Mesenchymal stem cell (in vitro differentiated cells and primary cell): ENCODE measurements at regions not wholly inside any gene's neighbourhood (a gene's known extent, or its start where the extent isn't known, plus 50 kb on each side); places are given as distances from the start of the nearest gene placed in this dataset.

Experiments used
- DNase-seq: peaks from one replicate; pipeline ENCODE4 v3.0.0-alpha.2; 2013
- H2AFZ ChIP-seq: one replicate; pipeline ENCODE4 v1.6.1; 2013; ENCODE audit warnings: low read depth, mild to moderate bottlenecking, control low read depth, inconsistent platforms, low read length, moderate library complexity
- H2AK5ac ChIP-seq: 2 replicates; pipeline ENCODE4 v1.6.1; 2013; ENCODE audit warnings: low read length, moderate library complexity, mild to moderate bottlenecking, inconsistent platforms; ENCODE audit not compliant: severe bottlenecking
- H2BK120ac ChIP-seq: one replicate; pipeline ENCODE4 v1.6.1; 2013; ENCODE audit warnings: low read depth, mild to moderate bottlenecking, inconsistent platforms, low read length, moderate library complexity
- H2BK12ac ChIP-seq, 2 experiments: one replicate each; pipeline ENCODE4 v1.6.1; 2013; ENCODE audit warnings: inconsistent platforms in 2 of 2, low read length in 2 of 2, mild to moderate bottlenecking in 2 of 2, moderate library complexity in 2 of 2, control low read depth in 1 of 2
- H2BK15ac ChIP-seq: one replicate; pipeline ENCODE4 v1.6.1; 2013; ENCODE audit warnings: mild to moderate bottlenecking, low read depth, inconsistent platforms; ENCODE audit not compliant: poor library complexity, severe bottlenecking
- H2BK5ac ChIP-seq: 2 replicates; pipeline ENCODE4 v1.6.1; 2013; ENCODE audit warnings: low read depth, mild to moderate bottlenecking, low read length, control low read depth, inconsistent platforms; ENCODE audit not compliant: poor library complexity, severe bottlenecking
- H3K14ac ChIP-seq, 2 experiments: one replicate each; pipeline ENCODE4 v1.6.1; 2013; ENCODE audit warnings: inconsistent platforms in 2 of 2, low read length in 2 of 2, control low read depth in 1 of 2, mild to moderate bottlenecking in 1 of 2, moderate library complexity in 1 of 2
- H3K18ac ChIP-seq, 2 experiments: one replicate each; pipeline ENCODE4 v1.6.1; 2013; ENCODE audit warnings: inconsistent platforms in 2 of 2, low read length in 2 of 2, control low read depth in 1 of 2, low read depth in 1 of 2, mild to moderate bottlenecking in 1 of 2
- H3K23ac ChIP-seq, 2 experiments: one replicate each; pipeline ENCODE4 v1.6.1; 2013; ENCODE audit warnings: inconsistent platforms in 2 of 2, low read length in 2 of 2, mild to moderate bottlenecking in 2 of 2, moderate library complexity in 2 of 2, control low read depth in 1 of 2
- H3K27ac ChIP-seq: 2 replicates; pipeline ENCODE4 v1.5.1; 2013; ENCODE audit warnings: mild to moderate bottlenecking, moderate library complexity, low read length, control low read depth, inconsistent platforms; ENCODE audit not compliant: poor library complexity, severe bottlenecking
- H3K27me3 ChIP-seq, 2 experiments: 2 replicates each; pipeline versions ENCODE4 v1.6.1 to v1.7.0; 2013; ENCODE audit warnings: low read length in 2 of 2, mild to moderate bottlenecking in 2 of 2, moderate library complexity in 2 of 2, control low read depth in 1 of 2, inconsistent platforms in 1 of 2; ENCODE audit not compliant: control insufficient read depth in 1 of 2, insufficient read depth in 1 of 2
- H3K36me3 ChIP-seq, 2 experiments: 2 replicates each; pipeline versions ENCODE4 v1.6.1 to v1.7.0; 2013; ENCODE audit warnings: low read length in 2 of 2, control low read depth in 1 of 2, inconsistent platforms in 1 of 2, low read depth in 1 of 2, mild to moderate bottlenecking in 1 of 2; ENCODE audit not compliant: insufficient read depth in 2 of 2, control insufficient read depth in 1 of 2
- H3K4ac ChIP-seq, 2 experiments: one replicate each; pipeline ENCODE4 v1.6.1; 2013; ENCODE audit warnings: inconsistent platforms in 2 of 2, low read length in 2 of 2, mild to moderate bottlenecking in 2 of 2, moderate library complexity in 2 of 2, control low read depth in 1 of 2, low read depth in 1 of 2
- H3K4me1 ChIP-seq: 2 replicates; pipeline ENCODE4 v1.6.1; 2013; ENCODE audit warnings: low read depth, low read length, control low read depth; ENCODE audit not compliant: control insufficient read depth, insufficient read depth
- H3K4me2 ChIP-seq: 2 replicates; pipeline ENCODE4 v1.6.1; 2013; ENCODE audit warnings: low read length, mild to moderate bottlenecking, inconsistent platforms; ENCODE audit not compliant: poor library complexity, severe bottlenecking
- H3K4me3 ChIP-seq, 2 experiments: 2 replicates each; pipeline versions ENCODE4 v1.5.1 to v1.7.0; 2013; ENCODE audit warnings: low read length in 2 of 2, mild to moderate bottlenecking in 2 of 2, control low read depth in 1 of 2, low read depth in 1 of 2; ENCODE audit not compliant: insufficient read depth in 1 of 2
- H3K79me1 ChIP-seq: replicated peaks from 2 replicates; pipeline ENCODE4 v1.6.1; 2013; ENCODE audit warnings: mild to moderate bottlenecking, control low read depth, low read length, inconsistent platforms; ENCODE audit not compliant: poor library complexity, severe bottlenecking
- H3K9ac ChIP-seq: 2 replicates; pipeline ENCODE4 v1.7.0; 2013; ENCODE audit warnings: mild to moderate bottlenecking, low read length, moderate library complexity
- H3K9me3 ChIP-seq: 2 replicates; pipeline ENCODE4 v1.7.0; 2013; ENCODE audit warnings: mild to moderate bottlenecking, low read length; ENCODE audit not compliant: control insufficient read depth
- H4K8ac ChIP-seq: one replicate; pipeline ENCODE4 v1.6.1; 2013; ENCODE audit warnings: inconsistent platforms, mild to moderate bottlenecking, low read length, moderate library complexity
- H4K91ac ChIP-seq: one replicate; pipeline ENCODE4 v1.6.1; 2013; ENCODE audit warnings: mild to moderate bottlenecking, low read length, inconsistent platforms
- WGBS: methylation state at CpG from one replicate; pipeline ENCODE4 v1.1.7; 2013; ENCODE audit warnings: mixed read lengths; 5-methylcytosine and 5-hydroxymethylcytosine counted together

GRCh38 chr12:84764001-84764400, 148.6 kb downstream of the SLC6A15 start:
- Histone ChIP-seq H4K8ac (no peak overlapping the region), H2BK120ac (no peak overlapping the region), H3K9me3 (no peaks in the 10 kb centered on the region), H3K79me1 (no peaks in the 10 kb centered on the region), H3K27ac (no peak overlapping the region), H3K9ac (no peak overlapping the region), H3K14ac (no peak overlapping the region), H3K4me2 (no peak overlapping the region), H3K18ac (no peak overlapping the region), H2BK5ac (no peak overlapping the region), H3K4ac (no peak overlapping the region), H3K27me3 (no peaks in the 10 kb centered on the region), H3K36me3 (no peaks in the 10 kb centered on the region), H2AFZ (no peak overlapping the region), H3K4me1 (no peaks in the 10 kb centered on the region), H3K23ac (no peak overlapping the region), H4K91ac (no peak overlapping the region), H3K4me3 (no peak overlapping the region), H2BK12ac (no peak overlapping the region), H2BK15ac (no peak overlapping the region), H2AK5ac (no peak overlapping the region)
- WGBS = no CpG with 5 or more reads among the region's 1 CpG
- DNase-seq = no peak

GRCh38 chr12:84763107-84763506, 149.5 kb downstream of the SLC6A15 start:
- Histone ChIP-seq H3K4me1 (no peaks in the 10 kb centered on the region), H2BK15ac (no peak overlapping the region), H3K4me3 (no peak overlapping the region), H4K8ac (no peak overlapping the region), H3K36me3 (no peaks in the 10 kb centered on the region), H4K91ac (no peak overlapping the region), H3K14ac (no peak overlapping the region), H3K79me1 (no peaks in the 10 kb centered on the region), H3K18ac (no peak overlapping the region), H2BK120ac (no peak overlapping the region), H2AFZ (no peak overlapping the region), H3K4ac (no peak overlapping the region), H3K9ac (no peak overlapping the region), H3K9me3 (no peaks in the 10 kb centered on the region), H2AK5ac (no peak overlapping the region), H3K27ac (no peak overlapping the region), H3K27me3 (no peaks in the 10 kb centered on the region), H2BK12ac (no peak overlapping the region), H3K23ac (no peak overlapping the region), H2BK5ac (no peak overlapping the region), H3K4me2 (no peak overlapping the region)
- 97% methylated on average over 1 of the region's 1 CpG for WGBS
- DNase-seq = no peak

- no peak overlapping the region for H3K4me2 ChIP-seq
- H2BK5ac ChIP-seq = no peak overlapping the region
- no peak overlapping the region for H3K18ac ChIP-seq
- H3K4me1 ChIP-seq = no peaks in the 10 kb centered on the region
- no peaks in the 10 kb centered on the region for H3K79me1 ChIP-seq
- no peak overlapping the region for H4K91ac ChIP-seq
- no peaks in the 10 kb centered on the region for H3K36me3 ChIP-seq
- no peak overlapping the region for H3K27ac ChIP-seq
- H2AK5ac ChIP-seq = no peak overlapping the region
- H2BK120ac ChIP-seq = no peak overlapping the region
- no peak overlapping the region for H3K4me3 ChIP-seq
- no peak overlapping the region for H2BK15ac ChIP-seq
- H3K9ac ChIP-seq = no peak overlapping the region
- H3K27me3 ChIP-seq = no peaks in the 10 kb centered on the region
- no peak overlapping the region for H3K4ac ChIP-seq
- no peak overlapping the region for H4K8ac ChIP-seq
- no peak for DNase-seq
- no peak overlapping the region for H3K14ac ChIP-seq
- no peaks in the 10 kb centered on the region for H3K9me3 ChIP-seq
- H3K23ac ChIP-seq = no peak overlapping the region
- no peak overlapping the region for H2AFZ ChIP-seq
- 100% methylated on average over 2 of the region's 2 CpGs for WGBS
- no peak overlapping the region for H2BK12ac ChIP-seq
These were observed 152.3 kb downstream of the SLC6A15 start for GRCh38 chr12:84760091-84760865.

GRCh38 chr12:84757978-84758377, 154.6 kb downstream of the SLC6A15 start:
- WGBS = 18% methylated on average over 1 of the region's 1 CpG
- peak overlapping the region; percentile 19 for H3K9ac ChIP-seq
- no peak overlapping the region for H2AK5ac ChIP-seq
- H3K4me1 ChIP-seq = no peaks in the 10 kb centered on the region
- no peak overlapping the region for H4K91ac ChIP-seq
- H2BK120ac ChIP-seq = no peak overlapping the region
- no peaks in the 10 kb centered on the region for H3K9me3 ChIP-seq
- H3K27me3 ChIP-seq = no peaks in the 10 kb centered on the region
- H3K27ac ChIP-seq = no peak overlapping the region
- H3K14ac ChIP-seq = no peak overlapping the region
- H3K4me2 ChIP-seq = no peak overlapping the region
- no peaks in the 10 kb centered on the region for H3K36me3 ChIP-seq
- H2BK12ac ChIP-seq = no peak overlapping the region
- no peak overlapping the region for H2BK15ac ChIP-seq
- H3K4me3 ChIP-seq = no peak overlapping the region
- no peaks in the 10 kb centered on the region for H3K79me1 ChIP-seq
- H4K8ac ChIP-seq = no peak overlapping the region
- H3K18ac ChIP-seq = no peak overlapping the region
- no peak overlapping the region for H3K23ac ChIP-seq
- DNase-seq = peak; percentile 75
- no peak overlapping the region for H2BK5ac ChIP-seq
- H3K4ac ChIP-seq = no peak overlapping the region
- no peak overlapping the region for H2AFZ ChIP-seq
